ENCODE measurements at regions not wholly inside any gene's neighbourhood (a gene's known extent, or its start where the extent isn't known, plus 50 kb on each side); places are given as distances from the start of the nearest gene placed in this dataset.
"Not testable (repeated sequence)": the region's sequence is repeated elsewhere in the genome, so short reads cannot be mapped to it uniquely, and the experiment has no call there.

DNA sequence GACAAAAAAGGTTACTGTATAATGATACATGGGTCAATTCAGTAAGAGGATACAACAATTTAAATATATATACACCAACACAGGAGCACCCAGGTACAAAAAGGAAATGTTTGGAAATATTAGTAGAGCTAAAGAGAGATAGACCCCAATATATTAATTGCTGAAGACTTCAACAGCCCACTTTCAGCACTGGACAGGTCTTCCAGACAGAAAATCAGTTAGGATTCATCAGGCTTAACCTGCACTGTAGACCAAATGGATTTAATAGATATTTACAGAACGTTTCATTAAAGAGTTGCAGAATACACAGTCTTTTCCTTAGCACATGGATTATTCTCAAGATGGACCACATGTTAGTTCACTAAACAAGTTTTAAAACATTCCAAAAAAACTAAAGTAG lies 845.9 kb upstream of the GBE1 start:
- TF ChIP-seq, protein P1, sequence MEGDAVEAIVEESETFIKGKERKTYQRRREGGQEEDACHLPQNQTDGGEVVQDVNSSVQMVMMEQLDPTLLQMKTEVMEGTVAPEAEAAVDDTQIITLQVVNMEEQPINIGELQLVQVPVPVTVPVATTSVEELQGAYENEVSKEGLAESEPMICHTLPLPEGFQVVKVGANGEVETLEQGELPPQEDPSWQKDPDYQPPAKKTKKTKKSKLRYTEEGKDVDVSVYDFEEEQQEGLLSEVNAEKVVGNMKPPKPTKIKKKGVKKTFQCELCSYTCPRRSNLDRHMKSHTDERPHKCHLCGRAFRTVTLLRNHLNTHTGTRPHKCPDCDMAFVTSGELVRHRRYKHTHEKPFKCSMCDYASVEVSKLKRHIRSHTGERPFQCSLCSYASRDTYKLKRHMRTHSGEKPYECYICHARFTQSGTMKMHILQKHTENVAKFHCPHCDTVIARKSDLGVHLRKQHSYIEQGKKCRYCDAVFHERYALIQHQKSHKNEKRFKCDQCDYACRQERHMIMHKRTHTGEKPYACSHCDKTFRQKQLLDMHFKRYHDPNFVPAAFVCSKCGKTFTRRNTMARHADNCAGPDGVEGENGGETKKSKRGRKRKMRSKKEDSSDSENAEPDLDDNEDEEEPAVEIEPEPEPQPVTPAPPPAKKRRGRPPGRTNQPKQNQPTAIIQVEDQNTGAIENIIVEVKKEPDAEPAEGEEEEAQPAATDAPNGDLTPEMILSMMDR (IDR thresholded peaks at IDR 0.05; ENCODE audit: insufficient read depth, low read depth, low read length): no peak
- ChIA-PET POLR2A (no interaction called here), CTCF (no interaction called here)
- no peaks in the 10 kb centered on the region for H3K36me3 ChIP-seq (ENCODE audit: control insufficient read depth, insufficient read depth, low read length)
- H3K27me3 ChIP-seq (ENCODE audit: control insufficient read depth, insufficient read depth, low read length): no peaks in the 10 kb centered on the region
- H3K4me3 ChIP-seq (ENCODE audit: low read depth, low read length): no peak overlapping the region
- DNase-seq (ENCODE audit: low read depth): no peak

DNA sequence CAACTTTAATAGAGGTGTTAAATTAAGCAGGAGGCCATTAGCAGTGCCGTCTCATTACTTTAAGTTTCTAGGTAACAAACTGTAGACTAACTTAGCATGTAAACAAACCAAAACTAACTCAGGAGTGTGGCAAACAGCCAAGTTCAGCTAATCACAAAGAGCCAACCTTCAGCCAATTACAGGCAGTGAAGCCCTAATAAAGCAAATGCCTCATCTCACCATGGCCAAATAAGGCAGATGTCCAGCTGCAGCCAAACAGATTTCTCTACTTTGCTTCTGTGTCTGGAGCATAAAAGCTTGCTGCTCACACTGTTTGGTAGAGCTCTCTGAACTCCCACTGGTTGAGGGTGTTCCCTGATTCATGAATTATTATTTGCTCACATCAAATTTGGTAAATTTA lies 835.4 kb upstream of the GBE1 start:
- Histone ChIP-seq H3K36me3 (ENCODE audit: control insufficient read depth, insufficient read depth, low read length) (no peaks in the 10 kb centered on the region), H3K4me3 (ENCODE audit: low read depth, low read length) (no peak overlapping the region), H3K27me3 (ENCODE audit: control insufficient read depth, insufficient read depth, low read length) (no peaks in the 10 kb centered on the region)
- CTCF ChIA-PET: no interaction called here
- no peak for DNase-seq (ENCODE audit: low read depth)
- TF ChIP-seq, protein P1 (IDR thresholded peaks at IDR 0.05; ENCODE audit: insufficient read depth, low read depth, low read length): no peak
- POLR2A ChIA-PET: no interaction called here

DNA sequence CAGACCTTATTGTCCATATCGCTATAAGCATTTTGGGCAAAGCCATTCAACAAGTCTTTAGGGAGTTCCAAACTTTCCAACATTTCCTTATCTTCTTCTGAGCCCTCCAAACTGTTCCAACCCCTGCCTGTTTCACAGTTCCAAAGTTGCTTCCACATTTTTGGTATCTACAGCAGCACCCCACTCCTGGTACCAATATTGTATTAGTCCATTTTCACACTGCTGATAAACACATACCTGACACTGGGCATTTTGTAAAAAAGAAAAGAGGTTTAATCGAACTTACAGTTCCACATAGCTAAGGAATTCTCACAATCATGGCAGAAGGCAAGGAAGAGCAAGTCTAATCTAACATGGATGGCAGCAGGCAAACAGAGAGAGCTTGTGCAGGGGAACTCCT lies 834.1 kb upstream of the GBE1 start:
- ChIA-PET CTCF (no interaction called here), POLR2A (no interaction called here)
- TF ChIP-seq, protein P1 (IDR thresholded peaks at IDR 0.05; ENCODE audit: insufficient read depth, low read depth, low read length): no peak
- no peak for DNase-seq (ENCODE audit: low read depth)
- H3K36me3 ChIP-seq (ENCODE audit: control insufficient read depth, insufficient read depth, low read length): no peaks in the 10 kb centered on the region
- no peaks in the 10 kb centered on the region for H3K27me3 ChIP-seq (ENCODE audit: control insufficient read depth, insufficient read depth, low read length)
- H3K4me3 ChIP-seq (ENCODE audit: low read depth, low read length): no peak overlapping the region

DNA sequence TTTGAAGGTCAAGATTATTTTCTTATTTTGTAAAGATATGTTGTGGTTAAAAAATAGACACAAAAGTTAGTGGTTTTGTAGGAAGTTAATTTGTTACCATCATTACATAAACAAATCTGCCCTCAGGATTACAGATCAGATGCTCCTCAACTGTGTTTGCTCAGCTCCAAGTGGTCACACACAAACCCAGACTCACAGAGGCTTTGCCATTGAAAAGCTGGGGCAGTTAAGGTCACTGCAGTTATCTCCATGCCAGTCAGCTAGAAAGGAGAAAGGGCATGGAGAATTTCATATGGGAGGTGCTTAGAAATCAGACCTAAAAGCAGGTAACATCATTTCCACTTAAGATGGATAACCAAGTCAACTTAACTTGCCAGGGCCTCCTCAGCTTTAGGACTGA lies 825.7 kb upstream of the GBE1 start:
- no peak for DNase-seq (ENCODE audit: low read depth)
- Histone ChIP-seq H3K36me3 (ENCODE audit: control insufficient read depth, insufficient read depth, low read length) (no peaks in the 10 kb centered on the region), H3K4me3 (ENCODE audit: low read depth, low read length) (no peak overlapping the region), H3K27me3 (ENCODE audit: control insufficient read depth, insufficient read depth, low read length) (no peaks in the 10 kb centered on the region)
- POLR2A ChIA-PET: no interaction called here
- TF ChIP-seq, protein P1 (IDR thresholded peaks at IDR 0.05; ENCODE audit: insufficient read depth, low read depth, low read length): no peak
- CTCF ChIA-PET: no interaction called here

DNA sequence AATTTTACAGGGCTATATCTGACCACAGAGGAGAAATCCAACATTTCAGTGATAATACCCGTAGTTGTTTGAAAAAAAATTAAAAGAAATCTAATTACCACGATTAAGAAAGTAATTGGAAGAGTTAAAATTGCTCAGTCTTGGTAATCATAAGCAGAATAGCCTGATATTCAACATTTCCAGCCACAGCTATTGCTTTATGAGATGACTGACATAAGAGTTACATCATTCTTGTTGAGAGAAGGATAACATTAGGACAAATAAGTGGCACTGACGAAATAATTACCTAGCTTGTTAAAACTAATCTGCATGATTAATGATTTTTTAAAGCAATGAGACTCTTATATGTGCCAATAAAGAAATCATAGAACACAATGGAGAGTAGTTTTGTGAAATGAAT lies 825.0 kb upstream of the GBE1 start:
- ChIA-PET CTCF (no interaction called here), POLR2A (no interaction called here)
- no peaks in the 10 kb centered on the region for H3K27me3 ChIP-seq (ENCODE audit: control insufficient read depth, insufficient read depth, low read length)
- H3K36me3 ChIP-seq (ENCODE audit: control insufficient read depth, insufficient read depth, low read length): no peaks in the 10 kb centered on the region
- H3K4me3 ChIP-seq (ENCODE audit: low read depth, low read length): no peak overlapping the region
- no peak for DNase-seq (ENCODE audit: low read depth)
- TF ChIP-seq, protein P1 (IDR thresholded peaks at IDR 0.05; ENCODE audit: insufficient read depth, low read depth, low read length): no peak

DNA sequence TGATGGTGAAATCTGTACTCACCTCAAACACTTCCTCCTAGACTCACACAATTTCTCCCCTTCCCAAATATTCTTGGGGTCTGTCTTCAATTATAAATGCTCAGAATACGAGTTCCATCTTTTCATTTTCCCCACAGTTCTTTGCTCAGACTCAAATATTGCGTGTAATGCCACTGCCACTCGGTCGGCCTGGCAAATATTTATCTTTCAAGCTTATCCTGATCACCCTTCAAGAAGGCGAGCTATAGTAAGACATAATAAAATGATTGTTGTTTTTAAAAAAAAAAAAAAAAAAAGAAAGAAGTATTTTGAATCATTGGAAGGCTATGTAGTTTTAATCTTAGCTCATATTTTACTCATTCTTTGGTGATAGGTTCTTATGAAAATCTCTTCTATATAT lies 824.6 kb upstream of the GBE1 start:
- CTCF ChIA-PET; POLR2A ChIA-PET; H3K4me3 ChIP-seq (ENCODE audit: low read depth, low read length): not testable (repeated sequence)

DNA sequence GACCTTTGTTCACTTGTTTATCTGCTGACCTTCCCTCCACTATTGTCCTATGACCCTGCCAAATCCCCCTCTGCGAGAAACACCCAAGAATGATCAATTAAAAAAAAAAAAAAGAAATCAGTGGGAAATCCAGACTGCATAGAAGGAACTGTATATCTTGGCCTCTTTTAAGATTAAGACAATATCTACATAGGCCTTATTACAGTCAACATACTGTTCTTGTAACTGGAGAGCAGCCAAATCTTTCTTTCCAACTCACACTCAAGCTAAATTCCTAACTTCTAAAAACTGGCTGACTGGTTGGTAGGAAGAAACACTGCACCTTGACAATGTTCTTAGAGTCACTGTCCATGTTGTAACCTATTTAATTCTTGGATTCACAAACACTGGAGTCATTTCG lies 824.1 kb upstream of the GBE1 start:
- CTCF ChIA-PET; H3K27me3 ChIP-seq (ENCODE audit: control insufficient read depth, insufficient read depth, low read length); H3K36me3 ChIP-seq (ENCODE audit: control insufficient read depth, insufficient read depth, low read length); POLR2A ChIA-PET; H3K4me3 ChIP-seq (ENCODE audit: low read depth, low read length); DNase-seq (ENCODE audit: low read depth): not testable (repeated sequence)

More for the DNA sequence above, 824.6 kb upstream of the GBE1 start:
- not testable (repeated sequence) for H3K27me3 ChIP-seq (ENCODE audit: control insufficient read depth, insufficient read depth, low read length); H3K36me3 ChIP-seq (ENCODE audit: control insufficient read depth, insufficient read depth, low read length); DNase-seq (ENCODE audit: low read depth)

DNA sequence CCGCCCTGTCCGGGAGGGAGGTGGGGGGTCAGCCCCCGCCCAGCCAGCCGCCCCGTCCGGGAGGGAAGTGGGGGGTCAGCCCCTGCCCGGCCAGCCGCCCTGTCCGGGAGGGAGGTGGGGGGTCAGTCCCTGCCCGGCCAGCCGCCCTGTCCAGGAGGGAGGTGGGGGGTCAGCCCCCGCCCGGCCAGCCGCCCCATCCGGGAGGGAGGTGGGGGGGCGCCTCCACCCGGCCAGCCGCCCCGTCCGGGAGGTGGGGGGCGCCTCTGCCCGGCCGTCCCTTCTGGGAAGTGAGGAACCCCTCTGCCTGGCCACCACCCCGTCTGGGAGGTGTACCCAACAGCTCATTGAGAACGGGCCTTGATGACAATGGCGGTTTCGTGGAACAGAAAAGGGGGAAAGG lies 823.4 kb upstream of the GBE1 start:
- H3K27me3 ChIP-seq (ENCODE audit: control insufficient read depth, insufficient read depth, low read length); H3K36me3 ChIP-seq (ENCODE audit: control insufficient read depth, insufficient read depth, low read length); DNase-seq (ENCODE audit: low read depth); H3K4me3 ChIP-seq (ENCODE audit: low read depth, low read length); POLR2A ChIA-PET; CTCF ChIA-PET: not testable (repeated sequence)

DNA sequence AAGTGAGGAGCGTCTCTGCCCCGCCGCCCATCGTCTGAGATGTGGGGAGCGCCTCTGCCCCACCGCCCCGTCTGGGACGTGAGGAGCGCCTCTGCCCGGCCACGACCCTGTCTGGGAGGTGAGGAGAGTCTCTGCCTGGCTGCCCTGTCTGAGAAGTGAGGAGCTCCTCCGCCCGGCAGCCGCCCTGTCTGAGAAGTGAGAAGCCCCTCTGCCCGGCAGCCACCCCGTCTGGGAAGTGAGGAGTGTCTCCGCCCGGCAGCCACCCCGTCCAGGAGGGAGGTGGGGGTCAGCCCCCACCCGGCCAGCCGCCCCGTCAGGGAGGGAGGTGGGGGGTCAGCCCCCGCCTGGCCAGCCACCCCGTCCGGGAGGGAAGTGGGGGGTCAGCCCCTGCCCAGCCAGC lies 823.0 kb upstream of the GBE1 start:
- DNase-seq (ENCODE audit: low read depth); H3K27me3 ChIP-seq (ENCODE audit: control insufficient read depth, insufficient read depth, low read length); CTCF ChIA-PET; H3K36me3 ChIP-seq (ENCODE audit: control insufficient read depth, insufficient read depth, low read length); H3K4me3 ChIP-seq (ENCODE audit: low read depth, low read length); POLR2A ChIA-PET: not testable (repeated sequence)
